Gastroesophageal sphincter (tissue), 3 donors: ENCODE measurements at regions not wholly inside any gene's neighbourhood (a gene's known extent, or its start where the extent isn't known, plus 50 kb on each side); places are given as distances from the start of the nearest gene placed in this dataset.

Experiments
- EP300 ChIP-seq: sonication (generic); formaldehyde crosslinking; IDR thresholded peaks from one replicate; pipeline ENCODE4 v1.6.1; 2017; ENCODE audit warnings: antibody characterized with exemption, mild to moderate bottlenecking
- POLR2A ChIP-seq, 2 donors: fragments of 450-650 bp; IDR thresholded peaks; one replicate each; pipeline ENCODE4 v1.6.1; 2017; ENCODE audit warnings: antibody characterized with exemption in 2 of 2, mild to moderate bottlenecking in 2 of 2, moderate library complexity in 1 of 2
- POLR2AphosphoS5 ChIP-seq: sonication (generic); formaldehyde crosslinking; IDR thresholded peaks from one replicate; pipeline ENCODE4 v1.6.1; 2017; ENCODE audit warnings: antibody characterized with exemption
- TF ChIP-seq, protein P1 (sequence below), 4 experiments: fragments of 200-600 bp in 2 of 4; fragments of 450-650 bp in 2 of 4; sonication (generic) in 1 of 4; IDR thresholded peaks; one replicate each; pipeline ENCODE4 v1.5.1; 2017 to 2019; ENCODE audit warnings: antibody characterized with exemption in 4 of 4, mild to moderate bottlenecking in 2 of 4, moderate library complexity in 2 of 4

DNA sequence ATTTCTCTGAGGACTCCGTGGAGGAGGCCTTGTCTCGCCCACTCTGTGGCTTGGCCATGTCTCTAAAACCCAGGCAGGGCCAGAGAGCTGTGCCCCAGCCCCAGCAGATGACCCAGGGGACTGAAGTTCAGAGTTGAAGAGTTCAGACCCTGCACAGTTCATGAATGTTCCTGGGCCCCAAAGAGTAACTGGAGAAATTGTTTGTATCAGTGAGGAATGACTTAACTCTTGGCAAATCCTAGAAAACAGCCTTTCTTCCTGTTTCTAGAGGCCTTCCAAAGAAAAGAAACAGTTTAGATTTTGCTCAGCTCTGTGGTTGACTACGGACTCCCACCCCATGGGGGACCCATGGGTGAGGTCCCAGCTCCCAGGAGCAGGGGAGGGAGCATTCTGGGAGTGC lies 62.1 kb upstream of the EYA2 start:
- TF ChIP-seq, protein P1, sequence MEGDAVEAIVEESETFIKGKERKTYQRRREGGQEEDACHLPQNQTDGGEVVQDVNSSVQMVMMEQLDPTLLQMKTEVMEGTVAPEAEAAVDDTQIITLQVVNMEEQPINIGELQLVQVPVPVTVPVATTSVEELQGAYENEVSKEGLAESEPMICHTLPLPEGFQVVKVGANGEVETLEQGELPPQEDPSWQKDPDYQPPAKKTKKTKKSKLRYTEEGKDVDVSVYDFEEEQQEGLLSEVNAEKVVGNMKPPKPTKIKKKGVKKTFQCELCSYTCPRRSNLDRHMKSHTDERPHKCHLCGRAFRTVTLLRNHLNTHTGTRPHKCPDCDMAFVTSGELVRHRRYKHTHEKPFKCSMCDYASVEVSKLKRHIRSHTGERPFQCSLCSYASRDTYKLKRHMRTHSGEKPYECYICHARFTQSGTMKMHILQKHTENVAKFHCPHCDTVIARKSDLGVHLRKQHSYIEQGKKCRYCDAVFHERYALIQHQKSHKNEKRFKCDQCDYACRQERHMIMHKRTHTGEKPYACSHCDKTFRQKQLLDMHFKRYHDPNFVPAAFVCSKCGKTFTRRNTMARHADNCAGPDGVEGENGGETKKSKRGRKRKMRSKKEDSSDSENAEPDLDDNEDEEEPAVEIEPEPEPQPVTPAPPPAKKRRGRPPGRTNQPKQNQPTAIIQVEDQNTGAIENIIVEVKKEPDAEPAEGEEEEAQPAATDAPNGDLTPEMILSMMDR (IDR thresholded peaks at IDR 0.05): no peak
- no peak for TF ChIP-seq EP300
- no peak for TF ChIP-seq POLR2A (IDR thresholded peaks at IDR 0.05)
- no peak for TF ChIP-seq POLR2AphosphoS5
